Peyer's patch (tissue), 4 donors: ENCODE measurements at regions not wholly inside any gene's neighbourhood (a gene's known extent, or its start where the extent isn't known, plus 50 kb on each side); places are given as distances from the start of the nearest gene placed in this dataset.

ENCODE experiments used
- CTCF ChIP-seq, 6 experiments: fragments of 450-650 bp in 4 of 6; fragments of 200-600 bp in 2 of 6; sonication (generic) in 1 of 6; IDR thresholded peaks; one replicate each; pipeline ENCODE4 v1.5.1; 2017 to 2019; ENCODE audit warnings: antibody characterized with exemption in 6 of 6, mild to moderate bottlenecking in 3 of 6, moderate library complexity in 1 of 6
- POLR2A ChIP-seq, 2 donors: fragments of 450-650 bp; IDR thresholded peaks; one replicate each; pipeline ENCODE4 v1.5.1; 2017; ENCODE audit warnings: antibody characterized with exemption in 2 of 2, mild to moderate bottlenecking in 2 of 2, moderate library complexity in 2 of 2

GRCh38 chr22:44401783-44402110, 89.0 kb upstream of the SHISAL1 start:
- no peak for TF ChIP-seq CTCF (IDR thresholded peaks at IDR 0.05)
- TF ChIP-seq POLR2A (IDR thresholded peaks at IDR 0.05): no peak
